Peyer's patch (tissue), 4 donors: ENCODE measurements at regions not wholly inside any gene's neighbourhood (a gene's known extent, or its start where the extent isn't known, plus 50 kb on each side); places are given as distances from the start of the nearest gene placed in this dataset.

Experiments
- POLR2A ChIP-seq, 2 donors: fragments of 450-650 bp; IDR thresholded peaks; one replicate each; pipeline ENCODE4 v1.5.1; 2017; ENCODE audit warnings: antibody characterized with exemption in 2 of 2, mild to moderate bottlenecking in 2 of 2, moderate library complexity in 2 of 2
- TF ChIP-seq, protein P1 (sequence below), 6 experiments: fragments of 450-650 bp in 4 of 6; fragments of 200-600 bp in 2 of 6; sonication (generic) in 1 of 6; IDR thresholded peaks; one replicate each; pipeline ENCODE4 v1.5.1; 2017 to 2019; ENCODE audit warnings: antibody characterized with exemption in 6 of 6, mild to moderate bottlenecking in 3 of 6, moderate library complexity in 1 of 6

DNA sequence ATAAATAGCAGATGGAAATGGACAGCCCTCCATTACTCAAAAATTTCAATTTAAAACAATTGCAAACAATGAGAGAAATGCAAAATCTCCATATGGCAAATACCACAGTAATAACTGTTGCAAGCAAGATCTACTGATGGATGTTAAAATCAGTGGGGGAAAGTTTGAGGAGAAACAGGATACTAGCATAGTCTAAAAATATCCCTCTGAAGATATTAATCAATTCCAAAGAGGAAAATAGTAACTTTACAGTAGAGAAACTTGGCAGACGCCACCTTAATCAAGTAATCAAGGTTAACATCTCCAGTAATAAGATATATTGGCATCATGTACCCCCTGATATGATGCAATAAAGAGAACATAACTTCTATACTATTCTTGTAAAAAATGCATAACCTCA lies 344.8 kb downstream of the ZNF674 start:
- TF ChIP-seq, protein P1, sequence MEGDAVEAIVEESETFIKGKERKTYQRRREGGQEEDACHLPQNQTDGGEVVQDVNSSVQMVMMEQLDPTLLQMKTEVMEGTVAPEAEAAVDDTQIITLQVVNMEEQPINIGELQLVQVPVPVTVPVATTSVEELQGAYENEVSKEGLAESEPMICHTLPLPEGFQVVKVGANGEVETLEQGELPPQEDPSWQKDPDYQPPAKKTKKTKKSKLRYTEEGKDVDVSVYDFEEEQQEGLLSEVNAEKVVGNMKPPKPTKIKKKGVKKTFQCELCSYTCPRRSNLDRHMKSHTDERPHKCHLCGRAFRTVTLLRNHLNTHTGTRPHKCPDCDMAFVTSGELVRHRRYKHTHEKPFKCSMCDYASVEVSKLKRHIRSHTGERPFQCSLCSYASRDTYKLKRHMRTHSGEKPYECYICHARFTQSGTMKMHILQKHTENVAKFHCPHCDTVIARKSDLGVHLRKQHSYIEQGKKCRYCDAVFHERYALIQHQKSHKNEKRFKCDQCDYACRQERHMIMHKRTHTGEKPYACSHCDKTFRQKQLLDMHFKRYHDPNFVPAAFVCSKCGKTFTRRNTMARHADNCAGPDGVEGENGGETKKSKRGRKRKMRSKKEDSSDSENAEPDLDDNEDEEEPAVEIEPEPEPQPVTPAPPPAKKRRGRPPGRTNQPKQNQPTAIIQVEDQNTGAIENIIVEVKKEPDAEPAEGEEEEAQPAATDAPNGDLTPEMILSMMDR (IDR thresholded peaks at IDR 0.05): no peak
- TF ChIP-seq POLR2A (IDR thresholded peaks at IDR 0.05): no peak
